NCI-H2227 (cell line): ENCODE measurements at regions not wholly inside any gene's neighbourhood (a gene's known extent, or its start where the extent isn't known, plus 50 kb on each side); places are given as distances from the start of the nearest gene placed in this dataset.
A peak's percentile ranks its signal among the peaks of the same experiment; 100 is the strongest.

Experiments used
- DNase-seq: peaks from one replicate; lab custom pipeline; 2025; ENCODE audit not compliant: unreplicated experiment; lab: John Stamatoyannopoulos, UW

- DNase-seq, result no peak
Measured at GRCh38 chr10:127797339-127797738, 60.4 kb downstream of the FOXI2 start.

- DNase-seq, result no peak
Measured at GRCh38 chr10:127798111-127798510, 61.1 kb downstream of the FOXI2 start.

GRCh38 chr10:127801302-127801701 is 64.3 kb downstream of the FOXI2 start:
- DNase-seq, result no peak

GRCh38 chr10:127802531-127803095 is 65.6 kb downstream of the FOXI2 start:
- peak; percentile 53 for DNase-seq

GRCh38 chr10:127804696-127805095 is 67.7 kb downstream of the FOXI2 start:
- DNase-seq, result no peak

- DNase-seq, result no peak
Measured at GRCh38 chr10:127805950-127806349, 69.0 kb downstream of the FOXI2 start.

- no peak for DNase-seq
Measured at GRCh38 chr10:127812041-127812440, 75.1 kb downstream of the FOXI2 start.

- peak; percentile 8 for DNase-seq
Measured at GRCh38 chr10:127813290-127813689, 76.3 kb downstream of the FOXI2 start.

GRCh38 chr10:127815147-127815546 is 77.6 kb downstream of the CLRN3 start:
- DNase-seq, result no peak

- no peak for DNase-seq
Measured at GRCh38 chr10:127824826-127825225, 67.9 kb downstream of the CLRN3 start.

GRCh38 chr10:127826154-127826725 is 66.5 kb downstream of the CLRN3 start:
- no peak for DNase-seq

GRCh38 chr10:127827354-127828140 is 65.2 kb downstream of the CLRN3 start:
- no peak for DNase-seq
